Prostate gland (tissue), 2 donors: ENCODE measurements at regions not wholly inside any gene's neighbourhood (a gene's known extent, or its start where the extent isn't known, plus 50 kb on each side); places are given as distances from the start of the nearest gene placed in this dataset.
"Not testable (repeated sequence)": the region's sequence is repeated elsewhere in the genome, so short reads cannot be mapped to it uniquely, and the experiment has no call there.

Source experiments
- DNase-seq: peaks from one replicate; pipeline ENCODE4 v3.0.0-alpha.2; 2019; ENCODE audit warnings: low spot score
- H3K27ac ChIP-seq, 2 donors: fragments of 200-600 bp; sonication (generic); 2 replicates each; pipeline ENCODE4 v1.5.1; 2017 to 2019
- H3K27me3 ChIP-seq: fragments of 200-600 bp; sonication (generic); replicated peaks from 2 replicates; pipeline ENCODE4 v1.5.1; 2019; ENCODE audit not compliant: insufficient read depth
- H3K36me3 ChIP-seq, 2 donors: fragments of 200-600 bp; sonication (generic); 1 replicate in 1 of 2; 2 replicates in 1 of 2; pipeline versions ENCODE4 v1.5.1 to v1.8.1; 2017 to 2019
- H3K4me1 ChIP-seq: fragments of 200-600 bp; sonication (generic); replicated peaks from 2 replicates; pipeline ENCODE4 v1.5.1; 2019
- H3K4me3 ChIP-seq, 2 donors: fragments of 200-600 bp; sonication (generic); 2 replicates each; pipeline ENCODE4 v1.5.1; 2017 to 2019
- H3K9me3 ChIP-seq: fragments of 200-600 bp; sonication (generic); 2 replicates; pipeline ENCODE4 v1.5.1; 2017
- POLR2A ChIP-seq: fragments of 450-650 bp; IDR thresholded peaks from one replicate; pipeline ENCODE4 v1.6.1; 2016; ENCODE audit warnings: antibody characterized with exemption, mild to moderate bottlenecking
- POLR2AphosphoS5 ChIP-seq: sonication (generic); formaldehyde crosslinking; IDR thresholded peaks from one replicate; pipeline ENCODE4 v1.6.1; 2017; ENCODE audit warnings: antibody characterized with exemption
- WGBS: methylation state at CpG from one replicate; pipeline ENCODE4 v1.1.5; 2018; 5-methylcytosine and 5-hydroxymethylcytosine counted together
- intact Hi-C: fragments of 100-400 bp; cut with DNase I; formaldehyde crosslinking; loops from one replicate; pipeline ENCODE4 v1.14.2; 2022
- TF ChIP-seq, protein P1 (sequence below), 4 experiments: fragments of 200-600 bp in 2 of 4; fragments of 450-650 bp in 2 of 4; sonication (generic) in 2 of 4; IDR thresholded peaks; 1 replicate in 3 of 4; 2 replicates in 1 of 4; pipeline ENCODE4 v1.5.1; 2016 to 2019; ENCODE audit warnings: antibody characterized with exemption in 4 of 4, mild to moderate bottlenecking in 2 of 4, moderate library complexity in 2 of 4

DNA sequence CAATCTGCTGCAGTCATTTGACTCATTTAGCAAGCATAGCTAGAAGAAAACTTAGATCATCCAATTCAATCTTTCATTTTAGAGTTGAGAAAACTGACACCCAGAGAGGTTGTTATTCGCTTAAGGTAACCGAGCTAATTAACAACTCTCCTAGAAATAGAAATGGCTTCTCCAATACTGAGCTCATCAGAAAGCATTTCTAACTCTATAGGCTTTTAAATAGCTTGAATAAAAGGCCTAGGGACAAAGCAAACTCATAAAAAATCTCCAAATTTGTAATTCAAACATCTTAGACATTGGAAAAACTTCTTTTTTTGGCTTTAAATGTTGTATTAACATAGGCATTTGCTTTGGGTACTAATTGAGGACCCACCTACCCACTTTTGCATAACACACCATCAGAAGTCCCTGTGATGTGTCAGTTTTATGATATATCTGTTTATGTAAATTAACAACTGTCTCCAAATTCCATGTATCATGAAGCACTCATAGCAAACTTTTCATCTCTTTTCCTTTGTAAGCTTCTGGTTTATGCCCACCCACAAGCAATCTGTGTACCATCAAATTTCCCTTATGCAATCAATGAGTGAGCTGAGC is 343.9 kb upstream of the CHST9 start:
- H3K9me3 ChIP-seq = no peaks in the 10 kb centered on the region
- no peak for TF ChIP-seq POLR2A
- TF ChIP-seq, protein P1, sequence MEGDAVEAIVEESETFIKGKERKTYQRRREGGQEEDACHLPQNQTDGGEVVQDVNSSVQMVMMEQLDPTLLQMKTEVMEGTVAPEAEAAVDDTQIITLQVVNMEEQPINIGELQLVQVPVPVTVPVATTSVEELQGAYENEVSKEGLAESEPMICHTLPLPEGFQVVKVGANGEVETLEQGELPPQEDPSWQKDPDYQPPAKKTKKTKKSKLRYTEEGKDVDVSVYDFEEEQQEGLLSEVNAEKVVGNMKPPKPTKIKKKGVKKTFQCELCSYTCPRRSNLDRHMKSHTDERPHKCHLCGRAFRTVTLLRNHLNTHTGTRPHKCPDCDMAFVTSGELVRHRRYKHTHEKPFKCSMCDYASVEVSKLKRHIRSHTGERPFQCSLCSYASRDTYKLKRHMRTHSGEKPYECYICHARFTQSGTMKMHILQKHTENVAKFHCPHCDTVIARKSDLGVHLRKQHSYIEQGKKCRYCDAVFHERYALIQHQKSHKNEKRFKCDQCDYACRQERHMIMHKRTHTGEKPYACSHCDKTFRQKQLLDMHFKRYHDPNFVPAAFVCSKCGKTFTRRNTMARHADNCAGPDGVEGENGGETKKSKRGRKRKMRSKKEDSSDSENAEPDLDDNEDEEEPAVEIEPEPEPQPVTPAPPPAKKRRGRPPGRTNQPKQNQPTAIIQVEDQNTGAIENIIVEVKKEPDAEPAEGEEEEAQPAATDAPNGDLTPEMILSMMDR (IDR thresholded peaks at IDR 0.05) = no peak
- H3K36me3 ChIP-seq = no peaks in the 10 kb centered on the region
- no peaks in the 10 kb centered on the region for H3K4me1 ChIP-seq
- no peak overlapping the region for H3K27ac ChIP-seq
- 67% methylated on average over 2 of the region's 2 CpGs for WGBS
- intact Hi-C loops = no loop called here
- H3K4me3 ChIP-seq = no peak overlapping the region
- no peak for DNase-seq
- no peaks in the 10 kb centered on the region for H3K27me3 ChIP-seq

DNA sequence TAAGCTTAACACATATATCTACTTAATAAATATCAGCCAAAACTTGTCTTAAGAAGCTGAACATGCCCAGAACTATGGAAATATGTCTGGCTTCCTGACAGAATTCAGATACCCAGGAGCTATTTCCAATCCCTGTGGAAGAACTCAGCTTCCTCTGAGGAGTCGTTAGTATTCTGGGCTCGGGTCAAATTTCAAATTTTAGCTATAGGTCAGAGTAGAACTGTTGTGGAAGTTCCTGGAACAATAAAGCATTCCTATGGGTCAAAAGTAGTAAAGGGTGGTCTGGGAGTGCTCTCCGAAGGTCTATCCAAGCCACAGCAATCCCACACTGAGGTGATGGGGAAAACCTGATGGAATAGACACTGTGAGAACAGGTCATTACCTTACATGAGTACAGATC is 342.7 kb upstream of the CHST9 start:
- H3K27ac ChIP-seq = no peak overlapping the region
- DNase-seq = no peak
- no peak for TF ChIP-seq POLR2AphosphoS5
- no peak for TF ChIP-seq POLR2A
- TF ChIP-seq, protein P1 (IDR thresholded peaks at IDR 0.05) = no peak
- intact Hi-C loops = no loop called here
- no peaks in the 10 kb centered on the region for H3K9me3 ChIP-seq
- no peaks in the 10 kb centered on the region for H3K36me3 ChIP-seq
- WGBS = 34% methylated on average over 3 of the region's 3 CpGs
- H3K27me3 ChIP-seq = no peaks in the 10 kb centered on the region
- no peaks in the 10 kb centered on the region for H3K4me1 ChIP-seq
- no peak overlapping the region for H3K4me3 ChIP-seq

DNA sequence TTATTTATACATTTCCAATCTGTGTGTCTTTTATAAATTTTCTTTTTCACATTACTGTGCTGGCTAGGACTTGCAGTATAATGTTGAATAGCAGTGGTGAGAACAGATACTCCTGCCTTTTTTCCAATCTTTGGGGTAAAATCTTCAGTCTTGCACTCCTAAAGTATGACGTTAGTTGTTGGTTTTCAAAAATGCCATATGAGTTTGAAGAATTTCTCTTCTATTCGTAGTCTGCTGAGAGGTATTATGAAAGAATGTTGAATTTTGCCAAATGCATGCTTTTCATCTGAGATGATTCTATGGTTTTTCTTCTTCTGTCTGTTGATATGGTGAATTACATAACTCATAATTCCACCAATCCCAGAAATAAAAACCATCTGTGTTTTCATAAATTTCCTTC is 335.3 kb upstream of the CHST9 start:
- 85% methylated on average over 2 of the region's 2 CpGs for WGBS
- intact Hi-C loops = no loop called here
- H3K27me3 ChIP-seq = no peaks in the 10 kb centered on the region

DNA sequence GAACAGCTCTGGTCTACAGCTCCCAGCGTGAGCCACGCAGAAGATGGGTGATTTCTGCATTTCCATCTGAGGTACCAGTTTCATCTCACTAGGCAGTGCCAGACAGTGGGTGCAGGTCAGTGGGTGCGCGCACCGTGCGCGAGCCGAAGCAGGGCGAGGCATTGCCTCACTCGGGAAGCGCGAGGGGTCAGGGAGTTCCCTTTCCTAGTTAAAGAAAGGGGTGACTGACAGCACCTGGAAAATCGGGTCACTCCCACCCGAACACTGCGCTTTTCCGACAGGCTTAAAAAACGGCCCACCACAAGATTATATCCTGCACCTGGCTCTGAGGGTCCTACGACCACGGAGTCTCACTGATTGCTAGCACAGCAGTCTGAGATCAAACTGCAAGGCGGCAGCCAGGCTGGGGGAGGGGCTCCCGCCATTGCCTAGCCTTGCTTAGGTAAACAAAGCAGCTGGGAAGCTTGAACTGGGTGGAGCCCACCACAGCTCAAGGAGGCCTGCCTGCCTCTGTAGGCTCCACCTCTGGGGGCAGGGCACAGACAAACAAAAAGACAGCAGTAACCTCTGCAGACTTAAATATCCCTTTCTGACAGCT is 325.0 kb upstream of the CHST9 start:
- H3K36me3 ChIP-seq, intact Hi-C loops, H3K27me3 ChIP-seq, DNase-seq, H3K9me3 ChIP-seq, H3K4me1 ChIP-seq, H3K4me3 ChIP-seq, H3K27ac ChIP-seq: not testable (repeated sequence)
- 87% methylated on average over 21 of the region's 21 CpGs for WGBS

More for the DNA sequence above, 335.3 kb upstream of the CHST9 start:
- Histone ChIP-seq H3K4me3 (no peak overlapping the region), H3K36me3 (no peaks in the 10 kb centered on the region), H3K9me3 (no peaks in the 10 kb centered on the region), H3K27ac (no peak overlapping the region), H3K4me1 (no peaks in the 10 kb centered on the region)
- no peak for DNase-seq
- TF ChIP-seq, protein P1 (IDR thresholded peaks at IDR 0.05) = no peak

DNA sequence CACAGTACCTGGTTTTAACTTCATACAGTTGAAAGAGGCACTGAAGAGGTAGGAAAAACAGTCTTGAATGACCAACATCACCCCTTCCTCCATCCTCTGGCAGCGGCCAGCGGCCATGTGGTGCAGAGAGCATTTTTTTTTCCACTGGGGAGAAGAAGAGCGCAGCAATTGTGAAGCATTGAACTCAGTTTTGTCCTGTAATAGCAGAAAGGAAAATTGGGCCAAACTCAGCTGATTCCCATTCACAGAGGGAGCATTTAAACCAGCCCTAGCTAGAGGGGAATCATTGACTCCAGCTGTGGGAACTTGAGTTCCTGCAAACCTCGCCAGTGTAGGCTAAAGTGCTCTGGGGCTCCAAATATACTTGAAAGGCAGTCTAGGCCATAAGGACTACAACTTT is 316.6 kb upstream of the CHST9 start:
- no peak overlapping the region for H3K4me3 ChIP-seq
- no peaks in the 10 kb centered on the region for H3K4me1 ChIP-seq
- intact Hi-C loops = loop anchor here (10.0 kb wide), 1 partner anchor 73 kb away; no protein-coding TSS in a partner anchor
- 90% methylated on average over 4 of the region's 4 CpGs for WGBS
- TF ChIP-seq POLR2A = no peak
- no peak for DNase-seq
- no peaks in the 10 kb centered on the region for H3K36me3 ChIP-seq
- no peaks in the 10 kb centered on the region for H3K27me3 ChIP-seq
- H3K9me3 ChIP-seq = no peaks in the 10 kb centered on the region
- no peak overlapping the region for H3K27ac ChIP-seq

DNA sequence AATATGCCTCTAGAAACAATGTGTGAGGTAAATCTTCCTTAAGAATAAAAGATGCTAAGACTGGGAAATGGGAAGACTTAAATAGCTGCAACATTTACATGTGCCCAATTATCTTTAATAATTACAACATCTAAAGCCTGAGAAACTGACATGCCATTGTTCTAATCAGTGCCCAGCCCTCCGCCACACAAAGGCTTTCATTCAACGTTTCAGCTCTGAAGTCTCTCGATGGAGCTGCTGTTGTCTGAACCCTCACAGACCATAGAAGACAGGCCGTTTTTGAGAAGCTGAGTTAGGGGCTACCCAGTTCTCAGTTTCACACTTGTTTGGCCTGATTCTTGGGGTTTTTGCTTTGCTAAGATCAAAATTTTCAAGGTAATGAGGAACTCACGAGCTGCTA is 315.4 kb upstream of the CHST9 start:
- 65% methylated on average over 5 of the region's 5 CpGs for WGBS

More for the DNA sequence above, 315.4 kb upstream of the CHST9 start:
- intact Hi-C loops = loop anchor here (10.0 kb wide), 1 partner anchor 74 kb away; no protein-coding TSS in a partner anchor
- no peak for DNase-seq
- no peaks in the 10 kb centered on the region for H3K36me3 ChIP-seq
- H3K27ac ChIP-seq = no peak overlapping the region
- no peaks in the 10 kb centered on the region for H3K4me1 ChIP-seq
- no peaks in the 10 kb centered on the region for H3K27me3 ChIP-seq
- H3K9me3 ChIP-seq = no peaks in the 10 kb centered on the region
- no peak overlapping the region for H3K4me3 ChIP-seq
- TF ChIP-seq, protein P1 (IDR thresholded peaks at IDR 0.05) = no peak
- TF ChIP-seq POLR2A = no peak
- no peak for TF ChIP-seq POLR2AphosphoS5
